ENCODE measurements at regions not wholly inside any gene's neighbourhood (a gene's known extent, or its start where the extent isn't known, plus 50 kb on each side); places are given as distances from the start of the nearest gene placed in this dataset.

- Histone ChIP-seq H3K4me3 (no peak overlapping the region), H3K9me3 (no peaks in the 10 kb centered on the region), H3K27ac (no peak overlapping the region), H3K36me3 (no peaks in the 10 kb centered on the region), H3K27me3 (no peaks in the 10 kb centered on the region), H3K4me1 (no peaks in the 10 kb centered on the region)
- TF ChIP-seq POLR2A (IDR thresholded peaks at IDR 0.05): no peak
- no peak for TF ChIP-seq CTCF (IDR thresholded peaks at IDR 0.05)
- no peak for TF ChIP-seq POLR2AphosphoS5 (IDR thresholded peaks at IDR 0.05)
- no peak for ATAC-seq (ENCODE audit: low FRiP score in 2 of 2)
- DNase-seq: no peak
- 71 to 81% methylated on average over 7 to 8 of the region's 8 CpGs for WGBS, 2 donors
These were observed 196.6 kb upstream of the GALNT17 start for GRCh38 chr7:70935311-70935710.

DNA sequence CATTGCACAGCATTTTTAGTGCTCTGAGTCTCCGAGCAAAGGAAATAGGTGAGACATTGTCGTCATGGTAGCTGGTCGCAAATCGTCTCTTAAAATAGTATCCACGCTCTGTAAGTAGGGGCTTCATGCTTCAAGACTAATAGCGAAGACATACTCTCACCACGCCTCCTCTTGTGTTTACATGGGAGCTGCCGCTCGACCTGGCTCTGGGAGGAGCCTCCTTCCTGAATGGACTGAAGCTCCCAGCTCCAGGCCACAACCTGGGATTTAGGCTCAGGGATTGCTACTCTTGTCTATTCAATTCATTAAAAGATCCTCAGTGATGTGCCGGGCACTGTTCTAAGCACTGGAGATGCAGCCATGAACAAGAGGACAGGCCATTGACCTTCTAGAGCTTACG lies 196.1 kb upstream of the GALNT17 start:
- no peaks in the 10 kb centered on the region for H3K4me1 ChIP-seq
- DNase-seq (no peak), ATAC-seq (ENCODE audit: low FRiP score in 2 of 2) (no peak)
- 63 to 68% methylated on average over 11 of the region's 11 CpGs for WGBS, 2 donors
- H3K9me3 ChIP-seq: no peaks in the 10 kb centered on the region
- H3K27me3 ChIP-seq: no peaks in the 10 kb centered on the region
- no peak for TF ChIP-seq CTCF (IDR thresholded peaks at IDR 0.05)
- TF ChIP-seq EP300 (IDR thresholded peaks at IDR 0.05): no peak
- no peak for TF ChIP-seq POLR2AphosphoS5 (IDR thresholded peaks at IDR 0.05)
- no peaks in the 10 kb centered on the region for H3K36me3 ChIP-seq
- no peak overlapping the region for H3K4me3 ChIP-seq
- no peak overlapping the region for H3K27ac ChIP-seq

DNA sequence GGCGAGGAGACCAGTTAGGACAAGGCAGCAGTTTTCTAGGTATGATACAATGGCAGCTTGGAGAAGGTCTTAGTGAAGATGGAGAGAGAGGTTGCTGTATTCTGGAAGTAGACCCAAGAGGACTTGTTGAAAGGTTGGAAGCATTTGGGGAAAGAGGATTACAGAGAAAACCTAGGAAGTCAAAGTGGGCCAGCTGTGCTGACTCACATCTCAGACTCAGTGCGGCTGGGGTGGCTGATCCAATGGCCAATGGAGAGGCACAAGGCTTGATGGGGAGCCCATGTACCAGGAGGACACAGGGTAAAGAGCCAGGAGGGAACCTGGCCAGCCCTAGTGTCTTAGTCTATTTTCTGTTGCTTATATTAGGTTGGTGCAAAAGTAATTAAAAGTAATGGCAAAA lies 194.5 kb upstream of the GALNT17 start:
- ATAC-seq (ENCODE audit: low FRiP score in 2 of 2) (no peak), DNase-seq (no peak)
- no peak overlapping the region for H3K27ac ChIP-seq
- H3K4me1 ChIP-seq: no peaks in the 10 kb centered on the region
- H3K36me3 ChIP-seq: no peaks in the 10 kb centered on the region
- H3K27me3 ChIP-seq: no peaks in the 10 kb centered on the region
- TF ChIP-seq EP300 (IDR thresholded peaks at IDR 0.05): no peak
- no peak for TF ChIP-seq POLR2A (IDR thresholded peaks at IDR 0.05)
- no peak for TF ChIP-seq POLR2AphosphoS5 (IDR thresholded peaks at IDR 0.05)
- no peak for TF ChIP-seq CTCF (IDR thresholded peaks at IDR 0.05)
- 100% methylated on average over 2 of the region's 2 CpGs for WGBS, 2 donors
- H3K4me3 ChIP-seq: no peak overlapping the region
- H3K9me3 ChIP-seq: no peaks in the 10 kb centered on the region

GRCh38 chr7:70940597-70940996 lies 191.3 kb upstream of the GALNT17 start:
- DNase-seq (no peak), ATAC-seq (ENCODE audit: low FRiP score in 2 of 2) (no peak)
- Histone ChIP-seq H3K27me3 (no peaks in the 10 kb centered on the region), H3K4me1 (no peaks in the 10 kb centered on the region), H3K4me3 (no peak overlapping the region), H3K9me3 (no peaks in the 10 kb centered on the region), H3K27ac (no peak overlapping the region), H3K36me3 (no peaks in the 10 kb centered on the region)
- 85 to 91% methylated on average over 2 of the region's 2 CpGs for WGBS, 2 donors
- TF ChIP-seq POLR2AphosphoS5 (IDR thresholded peaks at IDR 0.05) (no peak), EP300 (IDR thresholded peaks at IDR 0.05) (no peak)

- Histone ChIP-seq H3K4me3 (no peak overlapping the region), H3K27me3 (no peaks in the 10 kb centered on the region), H3K36me3 (no peaks in the 10 kb centered on the region), H3K9me3 (peaks cover 0 to 1% (median 0%) of the 10 kb centered on the region in 4 donors), H3K4me1 (no peaks in the 10 kb centered on the region), H3K27ac (no peak overlapping the region)
- ATAC-seq (ENCODE audit: low FRiP score in 2 of 2): no peak
- DNase-seq: no peak
- TF ChIP-seq EP300 (IDR thresholded peaks at IDR 0.05) (no peak), POLR2A (IDR thresholded peaks at IDR 0.05) (no peak), POLR2AphosphoS5 (IDR thresholded peaks at IDR 0.05) (no peak), CTCF (IDR thresholded peaks at IDR 0.05) (no peak)
- WGBS, 2 donors: 80 to 83% methylated on average over 7 of the region's 7 CpGs
These were observed 189.2 kb upstream of the GALNT17 start for GRCh38 chr7:70942791-70943190.

Measured in upper lobe of left lung (tissue), 6 donors.